ENCODE measurements at regions not wholly inside any gene's neighbourhood (a gene's known extent, or its start where the extent isn't known, plus 50 kb on each side); places are given as distances from the start of the nearest gene placed in this dataset.

- TF ChIP-seq, protein P1, sequence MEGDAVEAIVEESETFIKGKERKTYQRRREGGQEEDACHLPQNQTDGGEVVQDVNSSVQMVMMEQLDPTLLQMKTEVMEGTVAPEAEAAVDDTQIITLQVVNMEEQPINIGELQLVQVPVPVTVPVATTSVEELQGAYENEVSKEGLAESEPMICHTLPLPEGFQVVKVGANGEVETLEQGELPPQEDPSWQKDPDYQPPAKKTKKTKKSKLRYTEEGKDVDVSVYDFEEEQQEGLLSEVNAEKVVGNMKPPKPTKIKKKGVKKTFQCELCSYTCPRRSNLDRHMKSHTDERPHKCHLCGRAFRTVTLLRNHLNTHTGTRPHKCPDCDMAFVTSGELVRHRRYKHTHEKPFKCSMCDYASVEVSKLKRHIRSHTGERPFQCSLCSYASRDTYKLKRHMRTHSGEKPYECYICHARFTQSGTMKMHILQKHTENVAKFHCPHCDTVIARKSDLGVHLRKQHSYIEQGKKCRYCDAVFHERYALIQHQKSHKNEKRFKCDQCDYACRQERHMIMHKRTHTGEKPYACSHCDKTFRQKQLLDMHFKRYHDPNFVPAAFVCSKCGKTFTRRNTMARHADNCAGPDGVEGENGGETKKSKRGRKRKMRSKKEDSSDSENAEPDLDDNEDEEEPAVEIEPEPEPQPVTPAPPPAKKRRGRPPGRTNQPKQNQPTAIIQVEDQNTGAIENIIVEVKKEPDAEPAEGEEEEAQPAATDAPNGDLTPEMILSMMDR (IDR thresholded peaks at IDR 0.05) = no peak
- TF ChIP-seq POLR2A (IDR thresholded peaks at IDR 0.05) = no peak
These were observed 92.2 kb upstream of the ALCAM start for GRCh38 chr3:105274536-105274935.
